Fibroblast of peridontal ligament (primary cell): ENCODE measurements at regions not wholly inside any gene's neighbourhood (a gene's known extent, or its start where the extent isn't known, plus 50 kb on each side); places are given as distances from the start of the nearest gene placed in this dataset.

Source experiments
- DNase-seq: peaks from one replicate; pipeline ENCODE4 v3.0.0-alpha.2; 2010; ENCODE audit errors: extremely low read depth

GRCh38 chr5:12360218-12360617 lies 456.0 kb upstream of the CTNND2 start:
- no peak for DNase-seq

- DNase-seq, result no peak
These were observed 454.3 kb upstream of the CTNND2 start for GRCh38 chr5:12358371-12359090.

DNA sequence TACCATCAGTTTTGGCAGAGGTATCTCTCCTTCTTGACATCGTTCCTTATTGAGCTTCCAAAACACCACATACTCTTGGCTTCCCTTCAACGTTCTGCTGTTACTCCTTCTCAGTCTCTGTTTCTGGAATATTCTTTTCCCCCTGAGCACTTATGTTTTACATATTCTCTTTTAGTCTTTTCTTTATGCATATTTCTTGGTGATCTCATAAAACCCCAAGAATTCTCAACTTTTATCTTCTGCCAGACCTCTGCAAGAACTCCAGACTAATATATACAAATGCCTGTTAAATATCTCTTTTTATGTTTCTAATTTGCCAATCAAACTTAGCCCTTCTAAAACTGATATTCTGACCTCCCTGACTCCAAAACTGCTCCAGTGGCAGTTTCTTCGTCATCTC lies 453.4 kb upstream of the CTNND2 start:
- no peak for DNase-seq

DNA sequence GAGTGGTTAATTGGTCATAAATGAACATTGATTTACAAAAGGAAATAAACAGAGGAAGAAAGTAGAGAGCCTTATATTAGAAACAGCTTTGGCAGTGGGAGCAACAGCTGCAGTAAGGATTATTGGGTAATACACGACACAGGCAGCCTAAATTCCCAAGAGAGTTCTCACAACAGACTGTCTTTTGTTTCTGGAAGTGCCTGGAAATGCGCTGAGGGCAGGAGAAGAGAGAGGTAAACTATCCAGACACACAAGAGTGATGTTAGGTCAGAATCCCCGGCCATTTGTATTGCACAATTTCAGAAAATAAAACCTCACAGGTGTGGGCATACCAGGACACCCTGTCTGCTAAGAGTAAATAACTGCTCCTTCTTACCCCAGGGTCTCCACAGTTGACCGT lies 450.4 kb upstream of the CTNND2 start:
- DNase-seq, result no peak

DNA sequence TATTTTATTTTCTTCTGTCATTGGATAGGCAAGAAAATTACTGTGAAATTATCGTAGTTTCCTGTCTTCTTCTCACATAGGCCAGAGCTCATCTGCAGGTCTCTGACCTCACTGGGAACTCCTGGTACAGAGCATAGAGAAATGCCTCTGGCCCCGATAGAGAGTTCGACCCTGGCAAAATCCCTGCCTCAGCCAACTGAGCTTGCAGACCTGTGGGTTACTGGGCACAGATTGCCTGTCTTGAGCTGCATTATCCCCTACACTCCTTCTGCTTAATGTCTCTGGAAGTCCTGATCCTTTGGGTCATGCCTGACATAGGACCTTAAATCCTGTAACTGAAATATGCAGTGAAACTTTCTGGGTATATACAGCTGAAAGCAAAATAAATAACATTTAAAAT lies 439.3 kb upstream of the CTNND2 start:
- DNase-seq, result no peak

GRCh38 chr5:12335938-12336337 lies 431.7 kb upstream of the CTNND2 start:
- DNase-seq, result no peak

DNA sequence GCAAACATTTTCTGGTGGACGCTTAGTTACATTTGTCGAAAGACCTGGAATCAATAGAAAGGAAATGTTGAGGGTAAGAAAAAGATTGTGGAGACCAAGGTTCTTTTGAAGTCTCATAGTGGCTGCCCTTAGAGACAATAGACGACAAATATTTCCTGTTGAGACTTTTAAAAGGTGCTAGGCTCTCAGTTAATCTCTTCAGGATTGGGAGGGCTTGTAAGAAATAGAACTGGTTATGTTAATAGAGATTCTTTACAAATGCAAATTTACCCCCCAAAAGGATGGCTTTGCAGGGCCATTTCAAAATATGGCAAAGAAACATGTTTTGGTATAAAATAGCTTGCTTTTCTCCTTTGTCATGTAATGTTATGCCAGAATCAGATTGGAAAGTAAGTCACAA lies 428.2 kb upstream of the CTNND2 start:
- no peak for DNase-seq

GRCh38 chr5:12330993-12331588 lies 426.8 kb upstream of the CTNND2 start:
- no peak for DNase-seq

- no peak for DNase-seq
These were observed 426.1 kb upstream of the CTNND2 start for GRCh38 chr5:12330381-12330780.

- DNase-seq, result no peak
These were observed 419.5 kb upstream of the CTNND2 start for GRCh38 chr5:12323637-12324229.

- no peak for DNase-seq
These were observed 417.8 kb upstream of the CTNND2 start for GRCh38 chr5:12322042-12322441.

DNA sequence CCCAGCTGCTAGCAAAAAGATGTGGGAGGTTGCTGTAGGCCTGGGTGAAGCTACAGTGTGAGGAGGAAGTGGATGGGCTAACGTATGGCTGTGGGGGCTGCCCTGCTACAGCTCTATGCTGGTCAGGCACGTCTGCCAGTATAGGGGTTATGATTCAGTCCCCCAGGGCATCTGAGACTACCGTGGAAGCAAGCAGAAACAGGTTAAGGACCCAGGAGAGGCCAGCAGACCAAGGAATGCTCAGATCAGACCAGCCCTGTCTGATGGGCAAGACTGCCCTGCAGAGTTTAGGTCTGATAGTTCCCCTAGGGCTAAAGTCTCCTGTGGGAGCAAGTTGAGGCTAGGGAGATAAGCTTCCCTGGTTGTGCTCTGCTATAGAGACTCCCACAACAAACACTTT lies 416.1 kb upstream of the CTNND2 start:
- no peak for DNase-seq

- DNase-seq, result no peak
These were observed 412.6 kb upstream of the CTNND2 start for GRCh38 chr5:12316812-12317211.

GRCh38 chr5:12315461-12315860 lies 411.2 kb upstream of the CTNND2 start:
- DNase-seq, result no peak

DNA sequence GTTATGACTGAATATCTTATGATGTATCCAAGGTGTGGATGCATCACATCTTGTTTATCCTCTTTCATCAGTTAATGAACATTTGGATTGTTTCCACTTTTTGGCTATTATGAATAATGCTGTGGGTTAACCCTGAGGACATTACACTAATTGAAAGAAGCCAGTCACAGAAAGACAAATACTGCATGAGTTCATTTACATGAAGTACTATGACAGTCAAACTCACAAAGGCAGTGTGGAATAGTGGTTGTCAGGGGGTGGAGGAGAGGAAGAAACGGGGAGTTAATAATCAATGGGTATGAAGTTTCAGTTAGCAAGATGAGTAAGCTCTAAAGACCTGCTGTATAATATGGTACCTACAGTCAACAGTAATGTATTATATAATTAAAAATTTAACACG lies 409.4 kb upstream of the CTNND2 start:
- DNase-seq, result no peak

DNA sequence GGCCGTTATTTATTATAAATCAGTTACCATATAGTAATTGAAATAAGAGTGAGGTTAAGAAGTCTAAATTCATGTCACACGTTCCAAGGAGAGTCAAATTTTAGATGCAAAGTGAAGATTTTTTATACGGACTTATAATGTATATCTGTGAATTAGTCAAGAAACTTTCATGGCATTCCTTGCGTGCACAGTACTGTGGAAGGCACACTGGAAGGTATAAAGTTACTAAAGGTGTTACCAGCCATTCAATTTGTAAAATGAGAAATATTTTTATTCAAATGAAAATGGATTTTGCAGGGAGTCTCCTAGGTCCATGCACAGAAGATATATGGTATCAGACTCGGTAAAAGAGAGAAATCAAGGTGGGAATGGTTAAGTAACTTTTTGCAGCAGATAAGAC lies 408.1 kb upstream of the CTNND2 start:
- no peak for DNase-seq

- no peak for DNase-seq
These were observed 389.9 kb upstream of the CTNND2 start for GRCh38 chr5:12294151-12294550.

- DNase-seq, result no peak
These were observed 388.5 kb upstream of the CTNND2 start for GRCh38 chr5:12292610-12293204.

DNA sequence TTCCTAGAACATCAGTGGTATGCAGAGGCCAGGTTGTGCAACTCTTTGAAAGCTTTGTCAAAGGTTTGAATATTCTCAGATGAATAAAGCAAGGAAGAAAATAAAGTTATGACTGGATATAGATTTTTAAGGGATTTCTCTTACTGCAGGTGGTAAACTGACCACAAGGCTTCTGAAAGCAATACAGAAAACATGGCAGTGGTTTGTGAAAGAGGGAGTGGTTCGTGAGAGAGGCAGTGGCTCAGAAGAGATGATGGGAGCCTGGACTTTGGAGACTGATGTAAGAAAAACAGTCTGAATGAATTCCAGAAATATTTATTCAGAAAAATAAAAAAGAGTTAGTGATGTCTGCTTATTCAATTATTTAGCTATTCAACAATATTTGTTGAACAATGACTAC lies 380.4 kb upstream of the CTNND2 start:
- DNase-seq, result no peak

GRCh38 chr5:12277504-12278192 lies 373.4 kb upstream of the CTNND2 start:
- DNase-seq, result no peak

DNA sequence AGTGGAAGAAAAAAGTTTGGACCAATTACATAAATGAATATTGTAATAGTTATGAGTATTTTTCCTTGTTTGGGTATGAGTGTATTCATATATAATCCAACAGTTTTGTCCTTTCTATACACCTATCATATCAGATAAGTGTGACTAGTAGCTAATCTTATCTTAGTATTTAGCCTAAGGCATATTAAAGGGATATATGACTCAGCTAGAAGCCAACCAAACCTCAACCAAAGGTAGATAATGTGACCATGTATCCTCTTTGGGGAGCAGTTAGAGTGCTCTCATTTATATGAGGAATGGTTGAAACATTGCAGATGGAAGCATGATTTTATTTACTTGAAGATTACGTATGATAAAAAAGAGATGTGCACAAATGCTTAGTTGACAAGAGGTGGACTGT lies 370.0 kb upstream of the CTNND2 start:
- no peak for DNase-seq

- DNase-seq, result no peak
These were observed 368.1 kb upstream of the CTNND2 start for GRCh38 chr5:12272389-12272788.
